Inflammatory macrophage (primary cell): ENCODE measurements at regions not wholly inside any gene's neighbourhood (a gene's known extent, or its start where the extent isn't known, plus 50 kb on each side); places are given as distances from the start of the nearest gene placed in this dataset.
A peak's percentile ranks its signal among the peaks of the same experiment; 100 is the strongest.
"Not testable (repeated sequence)": the region's sequence is repeated elsewhere in the genome, so short reads cannot be mapped to it uniquely, and the experiment has no call there.

Experiments
- DNase-seq, 2 donors: peaks; one replicate each; pipeline ENCODE4 v3.0.0-alpha.2; 2020 to 2022

- DNase-seq: peak; percentile 60 to 66
Observed at GRCh38 chr6:134603561-134603960, 285.6 kb upstream of the SGK1 start.

GRCh38 chr6:134602123-134602522, 284.2 kb upstream of the SGK1 start:
- no peak for DNase-seq

- no peak for DNase-seq
Observed at GRCh38 chr6:134600671-134601070, 282.8 kb upstream of the SGK1 start.

- DNase-seq: no peak
Observed at GRCh38 chr6:134599079-134599478, 281.2 kb upstream of the SGK1 start.

GRCh38 chr6:134596191-134596590, 278.3 kb upstream of the SGK1 start:
- no peak for DNase-seq

GRCh38 chr6:134594881-134595280, 277.0 kb upstream of the SGK1 start:
- DNase-seq: no peak

GRCh38 chr6:134593887-134594286, 276.0 kb upstream of the SGK1 start:
- DNase-seq: peak; percentile 66 to 72

- DNase-seq: no peak
Observed at GRCh38 chr6:134593442-134593841, 275.5 kb upstream of the SGK1 start.

- no peak for DNase-seq
Observed at GRCh38 chr6:134593024-134593423, 275.1 kb upstream of the SGK1 start.

GRCh38 chr6:134590449-134590848, 272.5 kb upstream of the SGK1 start:
- no peak for DNase-seq

- no peak for DNase-seq
Observed at GRCh38 chr6:134590004-134590403, 272.1 kb upstream of the SGK1 start.

- no peak for DNase-seq
Observed at GRCh38 chr6:134589512-134589911, 271.6 kb upstream of the SGK1 start.

- no peak for DNase-seq
Observed at GRCh38 chr6:134588267-134588666, 270.4 kb upstream of the SGK1 start.

GRCh38 chr6:134585517-134585873, 267.6 kb upstream of the SGK1 start:
- DNase-seq: no peak

- no peak for DNase-seq
Observed at GRCh38 chr6:134584847-134585516, 267.1 kb upstream of the SGK1 start.

GRCh38 chr6:134577998-134578397, 260.1 kb upstream of the SGK1 start:
- DNase-seq: no peak

- peak; percentile 15 to 28 for DNase-seq
Observed at GRCh38 chr6:134575221-134575620, 257.3 kb upstream of the SGK1 start.

GRCh38 chr6:134574491-134574890, 256.6 kb upstream of the SGK1 start:
- DNase-seq: peak; percentile 8 to 15

- DNase-seq: not testable (repeated sequence)
Observed at GRCh38 chr6:134569996-134570395, 252.1 kb upstream of the SGK1 start.

GRCh38 chr6:134564705-134565104, 246.8 kb upstream of the SGK1 start:
- DNase-seq: no peak

GRCh38 chr6:134560019-134560418, 242.1 kb upstream of the SGK1 start:
- no peak for DNase-seq

GRCh38 chr6:134557509-134557908, 239.6 kb upstream of the SGK1 start:
- DNase-seq: no peak

- no peak for DNase-seq
Observed at GRCh38 chr6:134555672-134556071, 237.8 kb upstream of the SGK1 start.

GRCh38 chr6:134553936-134554335, 236.0 kb upstream of the SGK1 start:
- no peak for DNase-seq

- DNase-seq: no peak
Observed at GRCh38 chr6:134551245-134551960, 233.5 kb upstream of the SGK1 start.
